HG03139 (cell line): ENCODE measurements at regions not wholly inside any gene's neighbourhood (a gene's known extent, or its start where the extent isn't known, plus 50 kb on each side); places are given as distances from the start of the nearest gene placed in this dataset.
"Not testable (repeated sequence)": the region's sequence is repeated elsewhere in the genome, so short reads cannot be mapped to it uniquely, and the experiment has no call there.

Experiments
- ATAC-seq: cut with Tn5 transposase; IDR thresholded peaks from one replicate; pipeline ENCODE4 v1.9.1; 2021; ENCODE audit not compliant: unreplicated experiment

DNA sequence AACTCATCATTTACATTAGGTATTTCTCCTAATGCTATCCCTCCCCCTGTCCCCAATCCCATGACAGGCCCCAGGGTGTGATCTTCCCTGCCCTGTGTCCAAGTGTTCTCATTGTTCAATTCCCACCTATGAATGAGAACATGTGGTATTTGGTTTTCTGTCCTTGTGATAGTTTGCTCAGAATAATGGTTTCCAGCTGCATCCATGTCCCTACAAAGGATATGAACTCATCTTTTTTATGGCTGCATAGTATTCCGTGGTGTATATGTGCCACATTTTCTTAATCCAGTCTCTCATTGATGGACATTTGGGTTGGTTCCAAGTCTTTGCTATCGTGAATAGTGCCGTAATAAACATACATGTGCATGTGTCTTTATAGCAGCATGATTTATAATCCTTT is 113.0 kb upstream of the CHD6 start:
- ATAC-seq: not testable (repeated sequence)

DNA sequence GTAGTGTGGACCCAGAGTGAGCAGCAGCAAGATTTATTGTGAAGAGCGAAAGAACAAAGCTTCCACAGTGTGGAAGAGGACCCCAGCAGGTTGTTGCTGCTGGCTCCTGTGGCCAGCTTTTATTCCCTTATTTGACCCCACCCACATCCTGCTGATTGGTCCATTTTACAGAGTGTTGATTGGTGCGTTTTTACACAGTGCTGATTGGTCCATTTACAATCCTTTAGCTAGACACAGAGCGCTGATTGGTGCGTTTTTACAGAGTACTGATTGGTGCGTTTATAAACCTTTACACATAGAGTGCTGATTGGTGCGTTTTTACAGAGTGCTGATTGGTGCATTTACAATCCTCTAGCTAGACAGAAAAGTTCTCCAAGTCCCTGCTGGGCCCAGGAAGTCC is 109.5 kb upstream of the CHD6 start:
- not testable (repeated sequence) for ATAC-seq

DNA sequence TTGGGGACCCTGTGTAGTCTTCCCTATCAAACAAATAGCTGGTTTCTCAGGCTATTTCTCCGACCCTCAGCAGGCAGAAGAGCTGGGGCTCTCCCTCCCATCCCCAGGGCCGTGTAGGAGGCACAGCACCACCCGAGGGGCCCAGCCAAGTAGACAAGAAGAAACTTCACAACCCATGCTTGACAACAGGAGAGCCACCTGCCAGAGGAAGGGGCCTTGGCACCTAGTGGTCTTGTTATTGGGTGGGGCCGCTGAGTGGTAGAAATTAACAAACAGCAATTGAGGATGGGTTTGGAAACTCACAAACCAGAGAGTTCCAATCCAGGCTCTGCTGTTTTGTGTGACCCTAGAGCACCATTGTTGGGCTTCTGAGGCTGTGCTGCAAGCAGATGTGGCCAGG is 108.5 kb upstream of the CHD6 start:
- no peak for ATAC-seq

- no peak for ATAC-seq
These were observed 101.0 kb upstream of the CHD6 start for GRCh38 chr20:41719151-41719550.

DNA sequence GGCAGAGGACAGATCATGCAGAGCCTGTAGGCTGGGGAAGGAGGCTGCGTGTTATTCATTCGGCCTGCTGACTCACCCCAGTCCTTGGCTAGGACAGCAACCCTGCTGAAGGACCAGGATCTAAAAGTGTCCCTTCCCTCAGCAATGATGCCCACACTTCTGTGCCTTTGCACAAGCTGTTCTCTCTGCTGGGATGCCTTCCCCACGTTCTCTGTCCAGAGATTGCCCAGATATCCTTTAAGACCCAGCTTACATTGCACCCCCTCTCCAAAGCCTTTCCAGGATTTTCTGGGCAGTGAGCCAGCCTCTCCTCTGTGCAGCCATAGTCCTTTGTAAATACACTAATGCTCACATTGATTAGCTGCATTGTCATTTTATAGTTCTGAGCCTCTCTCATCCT is 99.3 kb upstream of the CHD6 start:
- ATAC-seq: no peak

DNA sequence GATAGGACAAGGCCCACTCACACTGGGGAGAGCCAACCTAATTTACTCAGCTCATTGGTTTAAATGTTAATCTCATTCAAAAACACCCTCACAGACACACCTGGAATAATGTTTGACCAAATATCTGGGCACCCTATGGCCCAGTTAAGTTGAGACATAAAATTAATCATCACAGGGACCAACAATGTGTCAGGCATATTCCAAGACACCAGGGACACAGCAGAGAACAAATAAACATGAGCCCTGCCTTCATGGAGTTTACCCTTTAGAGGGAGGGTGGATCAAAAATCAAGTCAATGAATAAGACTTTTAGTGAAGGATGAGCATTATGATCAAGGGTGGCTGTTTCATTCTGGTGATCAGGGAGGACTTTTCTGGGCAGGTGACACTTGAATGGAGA is 98.7 kb upstream of the CHD6 start:
- ATAC-seq: no peak

DNA sequence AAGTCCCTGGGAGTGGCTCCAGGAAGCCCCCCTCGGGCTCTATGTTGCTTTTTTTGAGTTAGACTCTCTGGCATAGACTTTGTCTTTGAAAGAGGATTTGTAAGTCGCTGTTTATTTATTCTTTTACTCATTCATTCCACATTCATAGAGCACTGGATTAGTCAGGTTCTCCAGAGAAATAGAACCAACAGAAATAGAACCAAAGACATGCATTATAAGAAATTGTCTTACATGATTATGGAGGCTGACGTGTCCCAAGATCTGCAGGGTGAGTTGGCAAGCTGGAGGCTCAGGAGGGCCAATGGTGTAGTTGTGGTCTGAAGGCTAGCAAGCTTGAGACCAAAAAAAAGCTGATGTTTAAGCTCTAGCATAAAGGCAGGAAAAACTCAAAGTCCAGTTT is 98.3 kb upstream of the CHD6 start:
- no peak for ATAC-seq

DNA sequence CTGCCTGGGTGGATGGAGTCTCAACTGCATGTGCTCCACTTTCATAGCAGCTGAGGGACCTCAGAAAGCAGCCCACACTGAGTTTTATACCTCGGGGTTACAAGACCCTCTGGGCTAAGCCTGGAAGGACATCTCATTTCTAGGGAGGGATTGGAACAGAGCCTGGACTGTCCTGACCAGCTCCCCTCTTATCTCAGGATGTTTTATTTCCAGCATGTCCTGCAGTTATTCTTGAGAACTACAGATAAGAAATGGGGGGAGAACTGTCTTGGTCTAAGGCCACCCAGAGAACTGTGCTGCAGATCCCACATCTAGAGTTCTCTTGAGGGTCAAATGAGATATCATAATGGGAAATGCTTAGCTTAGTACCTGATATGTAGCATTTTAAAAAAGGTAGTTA is 97.3 kb upstream of the CHD6 start:
- ATAC-seq: no peak

DNA sequence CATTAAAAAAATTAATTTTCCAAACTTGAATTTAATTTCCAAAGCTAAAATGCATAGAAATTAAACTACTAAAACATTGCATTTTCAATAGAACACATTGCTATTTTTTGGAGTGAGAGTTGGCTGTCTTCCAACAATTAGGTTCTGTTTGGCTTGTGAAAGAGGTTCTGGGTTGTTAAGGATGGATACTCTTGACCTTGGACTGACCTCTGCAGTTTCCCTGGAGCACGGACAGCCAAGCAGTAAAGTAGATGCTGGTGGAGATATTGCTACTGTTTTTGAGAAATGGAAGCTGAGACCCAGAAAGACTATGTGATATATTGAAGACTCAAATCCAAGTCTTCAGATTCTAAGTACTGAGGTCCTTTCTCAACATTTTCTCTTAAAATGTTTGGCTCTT is 95.9 kb upstream of the CHD6 start:
- no peak for ATAC-seq

- ATAC-seq: no peak
These were observed 86.7 kb upstream of the CHD6 start for GRCh38 chr20:41704896-41705295.

DNA sequence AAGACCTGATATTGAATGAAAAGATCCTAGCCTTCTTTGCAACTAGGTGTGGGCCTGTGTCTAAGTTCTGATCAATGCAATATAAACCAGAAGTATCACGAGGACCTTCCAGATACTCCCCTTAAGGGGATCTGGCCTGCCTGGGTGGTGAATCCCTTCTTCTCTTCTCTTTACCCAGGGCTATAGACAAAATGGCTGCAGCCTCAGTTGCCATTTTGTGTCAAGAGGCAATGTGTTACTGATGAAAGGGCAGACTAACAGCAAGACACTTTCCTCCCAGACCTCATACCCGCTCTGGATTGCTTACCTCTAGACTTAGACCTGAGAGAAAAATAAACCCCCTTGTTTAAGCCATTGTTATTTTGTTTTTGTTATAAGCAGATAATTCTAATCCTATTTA is 84.5 kb upstream of the CHD6 start:
- no peak for ATAC-seq

DNA sequence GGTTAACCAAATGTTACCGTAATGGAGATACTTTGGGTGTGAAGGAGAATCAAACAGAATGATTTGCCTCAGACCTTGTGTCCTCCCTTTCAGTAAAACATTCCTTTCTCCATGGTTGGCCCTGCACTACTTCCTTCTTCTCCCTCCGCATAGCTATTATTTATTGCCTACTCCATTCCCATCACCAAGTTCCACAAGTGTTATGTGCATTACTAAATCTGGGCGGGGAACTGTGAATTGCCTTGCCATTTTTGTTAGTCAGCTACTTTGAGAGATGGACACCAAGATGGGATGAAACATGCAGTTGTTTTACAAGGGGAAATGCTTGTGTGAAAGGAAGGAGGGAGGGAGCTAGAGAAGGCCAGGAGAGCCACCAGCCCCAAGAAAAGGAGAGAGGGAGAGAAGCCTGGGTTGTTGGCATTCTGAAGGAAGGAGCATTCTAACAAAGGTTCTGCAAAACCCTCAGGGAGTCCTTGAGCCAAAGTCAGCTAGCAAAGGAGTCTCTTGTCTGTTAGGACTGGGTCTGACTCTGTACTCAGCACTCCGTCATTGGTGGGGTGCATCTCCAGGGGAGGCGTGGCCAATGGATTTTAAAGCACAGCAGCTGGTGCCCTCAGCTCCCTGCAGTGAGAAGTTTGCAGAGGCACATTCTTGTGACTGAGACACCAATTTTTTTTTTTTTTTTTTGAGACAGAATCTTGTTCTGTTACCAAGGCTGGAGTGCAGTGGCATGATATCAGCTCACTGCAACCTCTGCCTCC is 83.6 kb upstream of the CHD6 start:
- no peak for ATAC-seq

DNA sequence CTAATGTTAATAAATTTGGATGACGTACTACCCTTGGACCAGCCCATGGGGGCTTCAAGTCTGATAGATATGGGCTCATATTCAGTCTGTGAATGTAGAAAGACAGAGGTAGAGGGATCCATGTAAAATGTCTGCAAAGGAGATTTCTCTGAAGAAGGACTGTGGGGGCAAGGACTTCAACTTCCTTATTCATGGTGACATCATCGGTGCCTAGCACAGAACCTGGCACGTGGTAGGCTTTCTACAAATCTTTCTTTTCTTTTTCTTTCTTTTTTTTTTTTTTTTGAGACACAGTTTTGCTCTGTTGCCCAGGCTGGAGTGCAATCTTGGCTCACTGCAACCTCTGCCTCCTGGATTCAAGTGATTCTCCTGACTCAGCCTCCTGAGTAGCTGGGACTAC is 81.5 kb upstream of the CHD6 start:
- not testable (repeated sequence) for ATAC-seq

- no peak for ATAC-seq
These were observed 79.8 kb upstream of the CHD6 start for GRCh38 chr20:41697861-41698559.

DNA sequence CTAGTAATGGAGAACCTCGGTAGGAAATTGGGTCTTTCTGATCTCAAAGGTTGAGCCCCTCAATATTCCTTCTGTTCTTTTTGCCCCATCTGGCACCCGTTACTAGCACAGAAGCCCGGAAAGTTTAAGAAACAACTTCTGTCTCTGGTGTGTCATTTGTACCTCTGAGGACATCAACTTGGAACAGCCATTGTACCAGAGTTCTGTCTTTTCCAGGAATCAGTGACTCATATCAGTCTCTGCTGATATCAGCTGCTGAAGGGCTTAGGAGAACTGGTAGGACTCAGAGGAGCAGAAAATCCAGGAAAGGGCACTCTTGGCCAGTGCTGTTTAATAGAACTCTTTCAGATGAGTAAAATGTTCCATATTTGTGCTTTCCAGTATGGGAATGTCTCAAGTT is 78.3 kb upstream of the CHD6 start:
- no peak for ATAC-seq

DNA sequence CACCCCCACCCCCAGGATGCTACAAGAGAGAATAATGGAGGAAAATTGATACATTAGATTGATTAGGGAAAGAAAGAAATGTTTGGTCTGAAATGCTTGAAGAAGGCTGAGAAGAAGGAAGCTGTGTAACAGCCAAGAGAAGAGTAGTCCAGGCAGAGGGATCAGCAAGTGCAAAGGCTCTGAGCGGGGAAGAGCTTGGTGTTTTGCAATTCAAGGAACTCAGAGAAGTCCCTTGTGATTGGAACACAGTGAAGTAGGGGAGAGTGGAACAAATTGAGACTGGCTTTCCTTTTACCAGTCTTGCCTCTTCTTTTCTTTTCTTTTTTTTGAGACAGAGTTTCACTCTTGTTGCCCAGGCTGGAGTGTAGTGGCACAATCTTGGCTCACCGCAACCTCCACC is 76.6 kb upstream of the CHD6 start:
- ATAC-seq: no peak

GRCh38 chr20:41693136-41693979 is 75.2 kb upstream of the CHD6 start:
- ATAC-seq: peak; percentile 83

GRCh38 chr20:41692479-41693135 is 74.4 kb upstream of the CHD6 start:
- ATAC-seq: peak; percentile 36

DNA sequence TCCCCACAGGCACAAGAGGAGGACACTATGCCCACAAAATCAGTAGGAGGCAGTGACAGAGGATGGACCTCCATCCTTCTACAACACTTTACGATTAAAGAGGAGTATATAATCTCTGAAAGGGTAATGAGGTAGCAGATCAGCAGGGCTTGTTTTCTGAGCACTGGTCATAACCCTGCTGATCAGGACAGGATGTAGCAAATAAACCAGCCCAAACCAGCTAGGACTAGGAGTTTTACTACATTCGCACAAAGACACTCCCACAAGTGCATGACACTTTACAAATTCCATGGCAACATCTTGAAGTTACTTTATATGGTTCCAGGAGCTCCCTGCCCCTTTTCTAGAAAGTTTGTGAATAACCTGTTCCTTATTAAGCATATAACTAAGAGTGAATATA is 73.3 kb upstream of the CHD6 start:
- no peak for ATAC-seq

DNA sequence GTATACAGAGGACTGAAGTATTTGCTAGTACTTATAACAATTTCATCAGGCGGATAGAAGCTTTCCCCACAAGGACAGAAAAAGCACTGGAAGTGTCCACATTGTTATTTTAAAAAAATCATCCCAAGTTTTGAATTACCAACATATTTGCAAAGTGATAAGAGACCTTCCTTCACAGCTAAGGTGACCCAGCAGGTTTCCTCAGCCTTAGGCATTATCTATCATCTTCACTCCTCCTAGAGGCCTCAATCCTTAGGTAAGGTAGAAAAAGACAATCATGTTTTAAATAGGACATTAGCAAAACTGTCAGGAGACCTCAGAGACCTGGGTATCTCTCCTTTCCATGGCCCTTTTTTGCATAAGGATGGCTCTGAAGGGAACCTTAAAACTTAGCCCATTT is 72.5 kb upstream of the CHD6 start:
- ATAC-seq: no peak

- no peak for ATAC-seq
These were observed 68.8 kb upstream of the CHD6 start for GRCh38 chr20:41686961-41687360.
